ENCODE measurements at regions not wholly inside any gene's neighbourhood (a gene's known extent, or its start where the extent isn't known, plus 50 kb on each side); places are given as distances from the start of the nearest gene placed in this dataset.
"Not testable (repeated sequence)": the region's sequence is repeated elsewhere in the genome, so short reads cannot be mapped to it uniquely, and the experiment has no call there.

DNA sequence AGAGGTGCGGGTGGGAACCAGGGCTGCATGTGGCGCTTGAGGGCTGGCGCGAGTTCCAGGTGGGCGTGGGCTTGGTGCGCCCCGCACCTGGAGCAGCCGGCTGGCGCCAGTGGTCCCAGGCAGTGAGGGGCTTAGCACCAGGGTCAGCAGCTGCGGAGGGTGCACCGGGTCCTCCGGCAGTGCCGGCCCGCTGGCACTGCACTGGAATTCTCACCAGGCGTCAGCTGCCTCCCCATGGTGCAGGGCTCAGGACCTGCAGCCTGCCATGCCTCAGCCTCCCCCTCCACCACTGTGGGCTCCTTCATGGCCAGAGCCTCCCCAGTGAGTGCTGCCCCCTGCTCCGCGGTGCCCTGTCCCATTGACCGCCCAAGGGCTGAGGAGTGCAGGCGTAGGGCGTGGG is 174.0 kb downstream of the ADAM29 start:
- Mint-ChIP-seq H3K36me3 (peaks cover 23% of the 10 kb centered on the region), H3K9me3 (peaks cover 42% of the 10 kb centered on the region), H3K4me3 (no peak overlapping the region), H3K4me1 (no peaks in the 10 kb centered on the region), H3K27ac (no peak overlapping the region), H3K27me3 (ENCODE audit: low read depth) (no peaks in the 10 kb centered on the region)
- CTCF ChIA-PET: no interaction called here
- TF ChIP-seq EMX1 (CRISPR knock-in tag; IDR thresholded peaks at IDR 0.05): no peak
- TF ChIP-seq JUN (CRISPR knock-in tag; IDR thresholded peaks at IDR 0.05): no peak
- TF ChIP-seq, protein P1, sequence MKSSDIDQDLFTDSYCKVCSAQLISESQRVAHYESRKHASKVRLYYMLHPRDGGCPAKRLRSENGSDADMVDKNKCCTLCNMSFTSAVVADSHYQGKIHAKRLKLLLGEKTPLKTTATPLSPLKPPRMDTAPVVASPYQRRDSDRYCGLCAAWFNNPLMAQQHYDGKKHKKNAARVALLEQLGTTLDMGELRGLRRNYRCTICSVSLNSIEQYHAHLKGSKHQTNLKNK (CRISPR knock-in tag; IDR thresholded peaks at IDR 0.05): no peak
- TF ChIP-seq, protein P2, sequence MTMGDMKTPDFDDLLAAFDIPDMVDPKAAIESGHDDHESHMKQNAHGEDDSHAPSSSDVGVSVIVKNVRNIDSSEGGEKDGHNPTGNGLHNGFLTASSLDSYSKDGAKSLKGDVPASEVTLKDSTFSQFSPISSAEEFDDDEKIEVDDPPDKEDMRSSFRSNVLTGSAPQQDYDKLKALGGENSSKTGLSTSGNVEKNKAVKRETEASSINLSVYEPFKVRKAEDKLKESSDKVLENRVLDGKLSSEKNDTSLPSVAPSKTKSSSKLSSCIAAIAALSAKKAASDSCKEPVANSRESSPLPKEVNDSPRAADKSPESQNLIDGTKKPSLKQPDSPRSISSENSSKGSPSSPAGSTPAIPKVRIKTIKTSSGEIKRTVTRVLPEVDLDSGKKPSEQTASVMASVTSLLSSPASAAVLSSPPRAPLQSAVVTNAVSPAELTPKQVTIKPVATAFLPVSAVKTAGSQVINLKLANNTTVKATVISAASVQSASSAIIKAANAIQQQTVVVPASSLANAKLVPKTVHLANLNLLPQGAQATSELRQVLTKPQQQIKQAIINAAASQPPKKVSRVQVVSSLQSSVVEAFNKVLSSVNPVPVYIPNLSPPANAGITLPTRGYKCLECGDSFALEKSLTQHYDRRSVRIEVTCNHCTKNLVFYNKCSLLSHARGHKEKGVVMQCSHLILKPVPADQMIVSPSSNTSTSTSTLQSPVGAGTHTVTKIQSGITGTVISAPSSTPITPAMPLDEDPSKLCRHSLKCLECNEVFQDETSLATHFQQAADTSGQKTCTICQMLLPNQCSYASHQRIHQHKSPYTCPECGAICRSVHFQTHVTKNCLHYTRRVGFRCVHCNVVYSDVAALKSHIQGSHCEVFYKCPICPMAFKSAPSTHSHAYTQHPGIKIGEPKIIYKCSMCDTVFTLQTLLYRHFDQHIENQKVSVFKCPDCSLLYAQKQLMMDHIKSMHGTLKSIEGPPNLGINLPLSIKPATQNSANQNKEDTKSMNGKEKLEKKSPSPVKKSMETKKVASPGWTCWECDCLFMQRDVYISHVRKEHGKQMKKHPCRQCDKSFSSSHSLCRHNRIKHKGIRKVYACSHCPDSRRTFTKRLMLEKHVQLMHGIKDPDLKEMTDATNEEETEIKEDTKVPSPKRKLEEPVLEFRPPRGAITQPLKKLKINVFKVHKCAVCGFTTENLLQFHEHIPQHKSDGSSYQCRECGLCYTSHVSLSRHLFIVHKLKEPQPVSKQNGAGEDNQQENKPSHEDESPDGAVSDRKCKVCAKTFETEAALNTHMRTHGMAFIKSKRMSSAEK (CRISPR knock-in tag; IDR thresholded peaks at IDR 0.05; ENCODE audit: borderline replicate concordance): no peak
- TF ChIP-seq CBFB (CRISPR knock-in tag; IDR thresholded peaks at IDR 0.05; ENCODE audit: low read depth): no peak
- no peak for TF ChIP-seq MYBL2 (CRISPR knock-in tag; IDR thresholded peaks at IDR 0.05)
- TF ChIP-seq, protein P3, sequence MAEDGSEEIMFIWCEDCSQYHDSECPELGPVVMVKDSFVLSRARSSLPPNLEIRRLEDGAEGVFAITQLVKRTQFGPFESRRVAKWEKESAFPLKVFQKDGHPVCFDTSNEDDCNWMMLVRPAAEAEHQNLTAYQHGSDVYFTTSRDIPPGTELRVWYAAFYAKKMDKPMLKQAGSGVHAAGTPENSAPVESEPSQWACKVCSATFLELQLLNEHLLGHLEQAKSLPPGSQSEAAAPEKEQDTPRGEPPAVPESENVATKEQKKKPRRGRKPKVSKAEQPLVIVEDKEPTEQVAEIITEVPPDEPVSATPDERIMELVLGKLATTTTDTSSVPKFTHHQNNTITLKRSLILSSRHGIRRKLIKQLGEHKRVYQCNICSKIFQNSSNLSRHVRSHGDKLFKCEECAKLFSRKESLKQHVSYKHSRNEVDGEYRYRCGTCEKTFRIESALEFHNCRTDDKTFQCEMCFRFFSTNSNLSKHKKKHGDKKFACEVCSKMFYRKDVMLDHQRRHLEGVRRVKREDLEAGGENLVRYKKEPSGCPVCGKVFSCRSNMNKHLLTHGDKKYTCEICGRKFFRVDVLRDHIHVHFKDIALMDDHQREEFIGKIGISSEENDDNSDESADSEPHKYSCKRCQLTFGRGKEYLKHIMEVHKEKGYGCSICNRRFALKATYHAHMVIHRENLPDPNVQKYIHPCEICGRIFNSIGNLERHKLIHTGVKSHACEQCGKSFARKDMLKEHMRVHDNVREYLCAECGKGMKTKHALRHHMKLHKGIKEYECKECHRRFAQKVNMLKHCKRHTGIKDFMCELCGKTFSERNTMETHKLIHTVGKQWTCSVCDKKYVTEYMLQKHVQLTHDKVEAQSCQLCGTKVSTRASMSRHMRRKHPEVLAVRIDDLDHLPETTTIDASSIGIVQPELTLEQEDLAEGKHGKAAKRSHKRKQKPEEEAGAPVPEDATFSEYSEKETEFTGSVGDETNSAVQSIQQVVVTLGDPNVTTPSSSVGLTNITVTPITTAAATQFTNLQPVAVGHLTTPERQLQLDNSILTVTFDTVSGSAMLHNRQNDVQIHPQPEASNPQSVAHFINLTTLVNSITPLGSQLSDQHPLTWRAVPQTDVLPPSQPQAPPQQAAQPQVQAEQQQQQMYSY (CRISPR knock-in tag; IDR thresholded peaks at IDR 0.05): no peak
- no peak for TF ChIP-seq RELA (CRISPR knock-in tag; IDR thresholded peaks at IDR 0.05; ENCODE audit: borderline replicate concordance)
- TF ChIP-seq ZNF425 (CRISPR knock-in tag; conservative IDR thresholded peaks at IDR 0.05): no peak
- no peak for TF ChIP-seq ELF4 (CRISPR knock-in tag; IDR thresholded peaks at IDR 0.05; ENCODE audit: low read depth)
- TF ChIP-seq NR1H2 (CRISPR knock-in tag; IDR thresholded peaks at IDR 0.05): no peak
- no peak for TF ChIP-seq SMAD4 (CRISPR knock-in tag; IDR thresholded peaks at IDR 0.05)
- TF ChIP-seq MXD4 (CRISPR knock-in tag; IDR thresholded peaks at IDR 0.05; ENCODE audit: borderline replicate concordance): no peak
- TF ChIP-seq, protein P4, sequence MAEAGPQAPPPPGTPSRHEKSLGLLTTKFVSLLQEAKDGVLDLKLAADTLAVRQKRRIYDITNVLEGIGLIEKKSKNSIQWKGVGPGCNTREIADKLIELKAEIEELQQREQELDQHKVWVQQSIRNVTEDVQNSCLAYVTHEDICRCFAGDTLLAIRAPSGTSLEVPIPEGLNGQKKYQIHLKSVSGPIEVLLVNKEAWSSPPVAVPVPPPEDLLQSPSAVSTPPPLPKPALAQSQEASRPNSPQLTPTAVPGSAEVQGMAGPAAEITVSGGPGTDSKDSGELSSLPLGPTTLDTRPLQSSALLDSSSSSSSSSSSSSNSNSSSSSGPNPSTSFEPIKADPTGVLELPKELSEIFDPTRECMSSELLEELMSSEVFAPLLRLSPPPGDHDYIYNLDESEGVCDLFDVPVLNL (CRISPR knock-in tag; IDR thresholded peaks at IDR 0.05; ENCODE audit: borderline replicate concordance, low read depth): no peak
- no peak for TF ChIP-seq CREM (CRISPR knock-in tag; IDR thresholded peaks at IDR 0.05)
- no peak for TF ChIP-seq FOXP1 (CRISPR knock-in tag; IDR thresholded peaks at IDR 0.05; ENCODE audit: borderline replicate concordance)
- no peak for TF ChIP-seq ZNF121 (CRISPR knock-in tag; IDR thresholded peaks at IDR 0.05)
- DNase-seq (ENCODE audit: low spot score) (no peak), ATAC-seq (no peak)
- POLR2A ChIA-PET: no interaction called here

- H3K4me3 Mint-ChIP-seq; H3K4me1 Mint-ChIP-seq; ATAC-seq; DNase-seq (ENCODE audit: low spot score); H3K27ac Mint-ChIP-seq; CTCF ChIA-PET; POLR2A ChIA-PET; H3K27me3 Mint-ChIP-seq (ENCODE audit: low read depth): not testable (repeated sequence)
- H3K9me3 Mint-ChIP-seq: peaks cover 38% of the 10 kb centered on the region
- peaks cover 23% of the 10 kb centered on the region for H3K36me3 Mint-ChIP-seq
Observed at GRCh38 chr4:175093055-175093454, 174.9 kb downstream of the ADAM29 start.

Data from WTC11 (cell line).